Esophagus squamous epithelium (tissue), 4 donors: ENCODE measurements at regions not wholly inside any gene's neighbourhood (a gene's known extent, or its start where the extent isn't known, plus 50 kb on each side); places are given as distances from the start of the nearest gene placed in this dataset.

Experiments used
- POLR2A ChIP-seq, 4 donors: fragments of 450-650 bp; IDR thresholded peaks; one replicate each; pipeline ENCODE4 v1.6.1; 2017; ENCODE audit warnings: antibody characterized with exemption in 4 of 4, mild to moderate bottlenecking in 4 of 4, moderate library complexity in 3 of 4
- TF ChIP-seq, protein P1 (sequence below), 6 experiments: fragments of 450-650 bp in 4 of 6; fragments of 200-600 bp in 2 of 6; sonication (generic) in 2 of 6; IDR thresholded peaks; one replicate each; pipeline ENCODE4 v1.5.1; 2016 to 2019; ENCODE audit warnings: antibody characterized with exemption in 6 of 6, mild to moderate bottlenecking in 4 of 6, moderate library complexity in 4 of 6

DNA sequence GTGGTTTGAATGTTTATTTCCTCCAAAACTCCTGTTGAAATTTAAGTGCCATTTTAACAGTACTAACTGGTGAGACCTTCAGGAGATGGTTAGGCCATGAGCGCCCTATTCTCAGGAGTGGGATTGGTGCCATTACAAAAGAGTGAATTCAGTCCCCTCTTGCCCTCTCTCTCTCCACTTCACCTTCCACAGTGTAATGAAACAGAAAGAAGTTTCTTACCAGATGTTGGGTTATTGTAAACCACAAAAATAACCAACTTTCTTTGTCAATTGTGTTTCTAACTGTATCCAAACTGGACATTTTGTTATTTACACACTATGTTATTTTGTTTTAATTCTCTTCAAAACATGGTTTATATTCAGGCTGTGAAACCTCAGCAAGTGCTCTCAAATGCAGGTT is 1734.3 kb downstream of the PCDH7 start:
- TF ChIP-seq, protein P1, sequence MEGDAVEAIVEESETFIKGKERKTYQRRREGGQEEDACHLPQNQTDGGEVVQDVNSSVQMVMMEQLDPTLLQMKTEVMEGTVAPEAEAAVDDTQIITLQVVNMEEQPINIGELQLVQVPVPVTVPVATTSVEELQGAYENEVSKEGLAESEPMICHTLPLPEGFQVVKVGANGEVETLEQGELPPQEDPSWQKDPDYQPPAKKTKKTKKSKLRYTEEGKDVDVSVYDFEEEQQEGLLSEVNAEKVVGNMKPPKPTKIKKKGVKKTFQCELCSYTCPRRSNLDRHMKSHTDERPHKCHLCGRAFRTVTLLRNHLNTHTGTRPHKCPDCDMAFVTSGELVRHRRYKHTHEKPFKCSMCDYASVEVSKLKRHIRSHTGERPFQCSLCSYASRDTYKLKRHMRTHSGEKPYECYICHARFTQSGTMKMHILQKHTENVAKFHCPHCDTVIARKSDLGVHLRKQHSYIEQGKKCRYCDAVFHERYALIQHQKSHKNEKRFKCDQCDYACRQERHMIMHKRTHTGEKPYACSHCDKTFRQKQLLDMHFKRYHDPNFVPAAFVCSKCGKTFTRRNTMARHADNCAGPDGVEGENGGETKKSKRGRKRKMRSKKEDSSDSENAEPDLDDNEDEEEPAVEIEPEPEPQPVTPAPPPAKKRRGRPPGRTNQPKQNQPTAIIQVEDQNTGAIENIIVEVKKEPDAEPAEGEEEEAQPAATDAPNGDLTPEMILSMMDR (IDR thresholded peaks at IDR 0.05), result no peak
- TF ChIP-seq POLR2A (IDR thresholded peaks at IDR 0.05), result no peak
